Activated CD8-positive, alpha-beta T cell treated with anti-CD3 and anti-CD28 coated beads for 36 hours (primary cell): ENCODE measurements at regions not wholly inside any gene's neighbourhood (a gene's known extent, or its start where the extent isn't known, plus 50 kb on each side); places are given as distances from the start of the nearest gene placed in this dataset.

Experiments
- ATAC-seq: fragments of 200-7000 bp; cut with Tn5 transposase; one replicate; pipeline ENCODE4 v1.10.0; 2021; ENCODE audit warnings: mild to moderate bottlenecking, moderate library complexity
- CTCF ChIA-PET: fragments of 350-600 bp; sonication (Branson Sonifier 250); formaldehyde crosslinking; loops from one replicate; lab custom pipeline; 2021; ENCODE audit warnings: antibody characterized with exemption; lab: Charles Lee
- POLR2A ChIA-PET: fragments of 350-600 bp; sonication (Branson Sonifier 250); formaldehyde crosslinking; loops from one replicate; lab custom pipeline; 2021; ENCODE audit warnings: antibody characterized with exemption; lab: Charles Lee
- DNase-seq: peaks from one replicate; pipeline ENCODE4 v3.0.0-alpha.2; 2020
- H3K27ac Mint-ChIP-seq: one replicate; pipeline ENCODE4 v1.8.0; 2021; ENCODE audit warnings: mild to moderate bottlenecking, mixed read lengths
- H3K27me3 Mint-ChIP-seq: one replicate; pipeline ENCODE4 v1.8.0; 2021; ENCODE audit warnings: mixed read lengths
- H3K36me3 Mint-ChIP-seq: one replicate; pipeline ENCODE4 v1.8.0; 2021; ENCODE audit warnings: low read depth, mixed read lengths
- H3K4me1 Mint-ChIP-seq: one replicate; pipeline ENCODE4 v1.8.0; 2021; ENCODE audit warnings: low read depth, mixed read lengths
- H3K4me3 Mint-ChIP-seq: one replicate; pipeline ENCODE4 v1.8.0; 2021; ENCODE audit warnings: mild to moderate bottlenecking, moderate library complexity, mixed read lengths
- H3K9me3 Mint-ChIP-seq: one replicate; pipeline ENCODE4 v1.8.0; 2021; ENCODE audit warnings: mixed read lengths
- intact Hi-C: fragments of 100-400 bp; cut with micrococcal nuclease; formaldehyde crosslinking; loops from one replicate; pipeline ENCODE4 v1.10.0; 2022
- TF ChIP-seq, protein P1 (sequence below): fragments of 200-600 bp; IDR thresholded peaks from one replicate; pipeline ENCODE4 v1.8.0; 2022; ENCODE audit warnings: antibody characterized with exemption, mild to moderate bottlenecking

DNA sequence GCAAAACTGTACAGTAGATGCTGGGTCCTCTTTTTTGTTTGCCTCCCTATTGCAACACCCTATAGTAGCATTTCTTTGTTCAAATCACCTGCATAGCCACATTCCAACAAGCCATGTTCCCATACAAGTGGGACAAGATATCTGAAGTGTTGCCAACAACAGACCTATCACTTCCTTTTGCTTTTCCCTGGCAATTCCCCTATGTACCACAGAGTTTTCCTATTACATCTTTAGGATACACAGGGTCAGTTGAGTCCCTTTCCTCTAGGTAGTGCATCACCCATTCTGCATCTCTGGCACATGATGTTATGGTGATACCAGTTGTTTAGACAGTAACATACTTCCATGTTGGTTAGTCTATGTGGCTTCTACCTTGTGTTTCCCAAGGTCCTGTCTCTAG is 125.1 kb upstream of the FBXL7 start:
- ChIA-PET POLR2A (no interaction called here), CTCF (interaction anchor here (0.6 to 0.9 kb wide), 2 partner anchors 10 to 12 kb away, joined by 3 read pairs; no protein-coding TSS in a partner anchor)
- H3K36me3 Mint-ChIP-seq = no peaks in the 10 kb centered on the region
- intact Hi-C loops = no loop called here
- ATAC-seq (no peak), DNase-seq (no peak)
- TF ChIP-seq, protein P1, sequence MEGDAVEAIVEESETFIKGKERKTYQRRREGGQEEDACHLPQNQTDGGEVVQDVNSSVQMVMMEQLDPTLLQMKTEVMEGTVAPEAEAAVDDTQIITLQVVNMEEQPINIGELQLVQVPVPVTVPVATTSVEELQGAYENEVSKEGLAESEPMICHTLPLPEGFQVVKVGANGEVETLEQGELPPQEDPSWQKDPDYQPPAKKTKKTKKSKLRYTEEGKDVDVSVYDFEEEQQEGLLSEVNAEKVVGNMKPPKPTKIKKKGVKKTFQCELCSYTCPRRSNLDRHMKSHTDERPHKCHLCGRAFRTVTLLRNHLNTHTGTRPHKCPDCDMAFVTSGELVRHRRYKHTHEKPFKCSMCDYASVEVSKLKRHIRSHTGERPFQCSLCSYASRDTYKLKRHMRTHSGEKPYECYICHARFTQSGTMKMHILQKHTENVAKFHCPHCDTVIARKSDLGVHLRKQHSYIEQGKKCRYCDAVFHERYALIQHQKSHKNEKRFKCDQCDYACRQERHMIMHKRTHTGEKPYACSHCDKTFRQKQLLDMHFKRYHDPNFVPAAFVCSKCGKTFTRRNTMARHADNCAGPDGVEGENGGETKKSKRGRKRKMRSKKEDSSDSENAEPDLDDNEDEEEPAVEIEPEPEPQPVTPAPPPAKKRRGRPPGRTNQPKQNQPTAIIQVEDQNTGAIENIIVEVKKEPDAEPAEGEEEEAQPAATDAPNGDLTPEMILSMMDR = no peak
- peaks cover 1% of the 10 kb centered on the region for H3K9me3 Mint-ChIP-seq
- H3K4me3 Mint-ChIP-seq = no peak overlapping the region
- no peaks in the 10 kb centered on the region for H3K4me1 Mint-ChIP-seq
- H3K27me3 Mint-ChIP-seq = no peaks in the 10 kb centered on the region
- H3K27ac Mint-ChIP-seq = no peak overlapping the region

DNA sequence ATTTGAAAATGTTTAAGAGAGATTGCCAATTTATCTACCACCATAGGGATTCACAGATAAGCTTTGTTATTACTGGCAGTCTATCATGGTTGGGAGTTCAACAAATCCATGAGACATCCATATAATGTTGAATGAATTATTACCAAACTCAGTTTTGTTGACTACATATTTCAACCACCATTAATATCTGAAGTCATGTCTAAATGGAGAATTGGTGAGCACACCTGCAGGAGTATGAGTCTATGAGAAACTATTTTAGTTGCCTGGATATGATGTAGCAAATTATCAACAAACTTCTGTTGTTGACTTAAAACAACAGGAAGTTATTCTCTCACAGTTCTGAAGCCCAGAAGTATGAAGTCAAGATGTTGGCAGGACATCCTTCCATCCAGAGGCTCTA is 126.8 kb upstream of the FBXL7 start:
- H3K9me3 Mint-ChIP-seq = peaks cover 1% of the 10 kb centered on the region
- POLR2A ChIA-PET = no interaction called here
- H3K4me3 Mint-ChIP-seq = no peak overlapping the region
- intact Hi-C loops = no loop called here
- H3K4me1 Mint-ChIP-seq = no peaks in the 10 kb centered on the region
- no peaks in the 10 kb centered on the region for H3K27me3 Mint-ChIP-seq
- no peak for DNase-seq
- CTCF ChIA-PET = no interaction called here
- H3K36me3 Mint-ChIP-seq = no peaks in the 10 kb centered on the region
- ATAC-seq = no peak
- TF ChIP-seq, protein P1 = no peak
- no peak overlapping the region for H3K27ac Mint-ChIP-seq

DNA sequence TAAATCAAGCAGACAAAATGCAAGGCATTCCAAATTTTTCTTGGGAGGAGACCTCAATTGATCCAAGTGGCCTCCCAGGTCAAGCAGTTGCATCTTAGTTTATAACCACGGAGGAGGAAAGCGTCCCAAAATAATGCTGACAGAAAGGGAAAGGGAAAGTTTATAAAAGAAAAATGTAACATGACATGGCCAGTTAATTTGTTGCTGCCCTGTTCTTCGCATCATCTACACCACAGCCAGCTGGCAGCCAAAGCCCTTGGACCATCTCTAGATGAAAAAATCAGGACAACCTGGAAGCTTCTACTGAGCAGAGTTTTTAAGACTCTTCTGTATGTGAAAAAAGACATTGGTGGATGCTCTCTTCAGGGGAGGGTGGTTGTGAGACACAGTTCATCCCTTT is 128.8 kb upstream of the FBXL7 start:
- ChIA-PET CTCF (no interaction called here), POLR2A (no interaction called here)
- intact Hi-C loops = no loop called here
- peaks cover 8% of the 10 kb centered on the region for H3K9me3 Mint-ChIP-seq
- TF ChIP-seq, protein P1 = no peak
- H3K27ac Mint-ChIP-seq = no peak overlapping the region
- DNase-seq (no peak), ATAC-seq (no peak)
- no peak overlapping the region for H3K4me3 Mint-ChIP-seq
- no peaks in the 10 kb centered on the region for H3K36me3 Mint-ChIP-seq
- no peaks in the 10 kb centered on the region for H3K27me3 Mint-ChIP-seq
- H3K4me1 Mint-ChIP-seq = no peaks in the 10 kb centered on the region

DNA sequence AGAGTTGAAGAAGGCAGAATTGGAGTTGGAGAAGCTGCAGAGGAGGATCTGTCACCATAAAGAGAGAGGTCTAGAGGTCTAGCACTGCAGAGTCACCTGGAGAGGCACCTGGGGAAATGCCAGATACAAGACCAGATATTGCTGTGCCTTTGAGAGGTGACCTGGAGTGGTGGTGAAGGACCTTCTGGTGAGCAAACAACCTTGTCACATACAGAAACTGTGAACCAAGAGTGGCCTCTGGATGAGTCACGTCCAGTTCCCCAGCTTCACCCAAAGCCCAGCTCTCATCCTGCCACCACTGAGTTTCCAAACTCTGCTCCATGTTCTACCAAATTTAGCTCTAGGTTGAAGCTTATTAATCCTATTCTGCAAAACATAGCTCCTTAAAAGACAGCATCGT is 131.1 kb upstream of the FBXL7 start:
- POLR2A ChIA-PET = no interaction called here
- ATAC-seq (no peak), DNase-seq (no peak)
- CTCF ChIA-PET = no interaction called here
- intact Hi-C loops = no loop called here
- peaks cover 8% of the 10 kb centered on the region for H3K9me3 Mint-ChIP-seq
- no peak overlapping the region for H3K4me3 Mint-ChIP-seq
- no peak overlapping the region for H3K27ac Mint-ChIP-seq
- H3K36me3 Mint-ChIP-seq = no peaks in the 10 kb centered on the region
- H3K4me1 Mint-ChIP-seq = no peaks in the 10 kb centered on the region
- TF ChIP-seq, protein P1 = no peak
- H3K27me3 Mint-ChIP-seq = no peaks in the 10 kb centered on the region

DNA sequence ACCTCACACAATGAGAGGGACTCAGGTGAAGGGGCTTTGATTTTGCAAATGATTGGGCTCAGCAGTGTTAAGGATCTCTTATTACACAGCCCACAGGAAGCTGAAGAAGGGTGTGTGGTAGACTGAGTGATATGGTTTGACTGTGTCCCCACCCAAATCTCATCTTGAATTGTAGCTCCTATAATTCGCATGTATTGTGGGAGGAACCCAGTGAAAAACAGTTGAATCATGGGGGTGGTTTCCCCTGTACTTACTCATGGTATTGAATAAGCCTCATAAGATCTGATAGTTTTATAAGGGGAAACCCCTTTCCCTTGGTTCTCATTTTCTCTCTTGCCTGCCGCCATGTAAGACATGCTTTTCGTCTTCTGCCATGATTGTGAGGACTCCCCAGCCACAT is 132.5 kb upstream of the FBXL7 start:
- ChIA-PET POLR2A (no interaction called here), CTCF (interaction anchor here (0.8 kb wide), 1 partner anchor 44 kb away, joined by 3 read pairs; no protein-coding TSS in a partner anchor)
- Mint-ChIP-seq H3K9me3 (peaks cover 10% of the 10 kb centered on the region), H3K27ac (no peak overlapping the region), H3K27me3 (no peaks in the 10 kb centered on the region), H3K4me1 (no peaks in the 10 kb centered on the region), H3K4me3 (no peak overlapping the region), H3K36me3 (no peaks in the 10 kb centered on the region)
- no peak for ATAC-seq
- no peak for DNase-seq
- TF ChIP-seq, protein P1 = no peak
- intact Hi-C loops = no loop called here
